NCI-H2081 (cell line): ENCODE measurements at regions not wholly inside any gene's neighbourhood (a gene's known extent, or its start where the extent isn't known, plus 50 kb on each side); places are given as distances from the start of the nearest gene placed in this dataset.
A peak's percentile ranks its signal among the peaks of the same experiment; 100 is the strongest.

Experiments
- DNase-seq, 2 experiments: peaks; one replicate each; lab custom pipeline; 2025; lab: John Stamatoyannopoulos, UW

DNA sequence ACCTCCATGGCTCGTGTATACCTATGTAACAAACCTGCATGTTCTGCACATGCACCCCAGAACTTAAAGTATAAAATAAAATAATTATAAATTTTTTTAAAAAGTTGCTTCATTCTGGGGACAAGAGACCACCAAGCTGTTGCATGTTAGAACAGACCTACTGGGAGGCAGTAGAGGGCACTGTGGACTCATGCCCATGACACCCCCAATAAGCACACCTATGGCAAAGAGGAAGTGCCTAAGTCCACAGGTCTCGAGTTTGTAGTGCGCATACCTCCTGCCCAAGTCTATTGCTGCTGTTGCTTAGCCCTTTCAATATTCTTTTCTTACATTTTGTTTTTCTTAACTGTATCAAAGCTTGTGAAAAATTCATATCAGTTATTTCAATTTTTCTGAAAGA is 267.9 kb upstream of the THBS1 start:
- DNase-seq, result no peak

DNA sequence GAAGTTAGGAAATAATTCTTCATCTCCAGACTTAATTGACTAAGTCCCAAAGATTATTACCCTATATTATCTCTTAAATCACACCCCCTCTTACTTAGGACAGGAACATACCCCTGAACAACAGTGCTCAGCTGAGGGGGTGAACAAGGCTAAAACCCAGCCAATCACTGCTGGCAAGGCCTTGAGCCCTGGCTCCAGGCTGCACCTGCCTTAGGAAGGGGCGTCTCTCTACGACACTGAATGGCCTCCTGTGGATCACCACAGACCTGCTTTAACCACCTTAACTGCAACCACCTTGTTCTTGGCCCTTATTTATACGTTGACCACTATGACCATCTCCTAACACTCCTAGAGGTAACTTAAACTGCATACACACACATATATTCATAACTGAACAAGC is 267.4 kb upstream of the THBS1 start:
- DNase-seq, result no peak

DNA sequence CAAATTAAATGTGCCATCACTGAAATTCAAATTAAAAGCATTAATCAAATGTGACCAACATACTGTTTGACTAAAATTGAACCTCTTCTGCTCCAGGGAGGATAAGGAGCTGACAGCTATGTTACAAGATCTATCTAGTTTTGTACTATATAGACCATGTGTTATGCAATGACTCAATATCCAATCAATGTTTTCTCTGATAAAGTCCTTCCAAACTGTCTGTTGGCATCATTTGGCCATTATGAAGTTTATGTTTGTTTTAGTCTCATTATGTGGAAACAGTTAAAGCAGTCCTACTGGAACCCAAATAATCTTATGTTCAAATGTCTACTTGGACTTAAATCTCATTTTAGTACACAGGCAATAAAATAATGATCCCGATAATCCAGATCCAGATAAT is 267.0 kb upstream of the THBS1 start:
- DNase-seq, result no peak

DNA sequence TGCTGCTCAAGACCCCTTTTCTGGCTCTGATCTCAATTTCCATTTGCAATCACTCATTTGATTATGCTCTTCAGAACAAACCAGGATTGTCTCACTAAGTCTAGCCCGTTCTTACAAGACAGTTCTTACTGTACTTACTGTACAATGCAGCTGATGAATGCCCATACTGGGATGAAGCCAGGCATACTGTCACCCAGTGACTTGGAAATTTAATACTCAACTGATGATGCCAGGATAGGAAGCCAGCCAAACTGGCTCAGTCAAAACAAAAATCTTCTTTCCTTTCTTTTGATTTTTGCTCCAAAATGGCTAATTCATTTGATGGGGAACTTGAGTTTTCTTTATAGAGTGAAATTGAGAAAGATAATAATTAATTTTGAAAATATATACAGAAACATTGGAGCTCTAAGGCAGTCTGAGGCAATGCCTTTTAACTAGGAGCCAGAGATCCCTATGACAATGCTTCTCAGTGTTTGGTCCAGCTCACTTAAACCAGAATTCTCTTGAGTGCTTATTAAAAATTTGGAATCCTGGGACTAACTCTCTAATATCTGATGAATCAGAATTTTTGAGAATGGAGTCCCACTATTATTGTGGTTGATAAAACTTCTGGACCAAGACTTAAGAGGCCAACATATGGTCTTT is 265.6 kb upstream of the THBS1 start:
- no peak for DNase-seq

DNA sequence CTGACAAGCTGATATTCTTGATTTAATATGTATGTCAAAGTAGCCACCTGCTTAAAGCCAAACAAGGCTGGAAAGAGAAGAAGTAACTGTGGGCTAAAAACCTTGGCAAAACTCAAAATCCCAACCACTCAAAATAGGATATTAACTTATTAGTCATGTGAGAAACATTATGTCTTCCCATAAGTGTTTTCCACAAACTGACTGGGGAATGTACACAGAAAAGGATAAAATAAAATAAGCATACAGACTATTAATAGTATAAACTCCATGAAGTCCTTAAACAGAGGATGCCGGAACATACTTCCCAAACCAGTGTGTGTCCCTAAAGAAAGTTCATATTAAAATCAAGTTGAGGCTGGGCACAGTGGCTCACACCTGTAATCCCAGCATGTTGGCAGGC is 263.7 kb upstream of the THBS1 start:
- DNase-seq, result no peak

DNA sequence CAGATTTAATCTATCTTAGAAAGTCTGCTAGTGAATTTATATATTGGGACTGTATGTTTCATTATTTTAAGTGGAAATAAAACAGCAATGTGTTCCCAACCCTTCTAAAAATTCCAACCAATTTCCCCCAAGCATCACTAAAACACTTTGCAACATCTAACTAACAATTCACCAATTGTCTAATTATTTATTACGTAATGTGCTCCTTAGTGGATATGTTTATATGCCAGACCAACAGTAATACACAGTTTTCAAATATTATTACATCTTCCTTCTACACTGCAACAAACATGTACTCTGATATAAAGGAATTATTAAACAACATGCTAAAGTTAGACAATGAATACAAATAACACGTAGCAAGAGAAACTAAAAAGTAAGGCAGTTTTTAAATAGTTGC is 262.6 kb upstream of the THBS1 start:
- DNase-seq, result no peak

DNA sequence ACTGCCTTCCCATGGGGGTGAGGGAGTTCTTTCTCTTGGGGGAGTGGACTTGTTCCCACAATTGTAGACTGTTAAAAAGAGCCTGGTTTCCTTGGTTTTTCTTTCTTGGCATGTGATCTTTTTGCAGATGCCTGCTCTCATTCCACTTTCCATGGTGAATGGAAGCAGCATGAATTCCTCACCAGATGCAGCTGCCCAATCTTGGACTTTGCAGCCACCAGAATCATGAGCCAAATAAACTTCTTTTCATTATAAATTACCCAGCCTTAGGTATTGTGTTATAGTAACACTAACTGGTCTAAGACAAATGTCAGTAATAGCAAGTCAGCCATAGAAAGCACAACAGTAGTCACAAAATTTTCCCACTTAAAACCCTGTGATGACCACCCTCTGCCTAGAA is 260.5 kb upstream of the THBS1 start:
- no peak for DNase-seq

DNA sequence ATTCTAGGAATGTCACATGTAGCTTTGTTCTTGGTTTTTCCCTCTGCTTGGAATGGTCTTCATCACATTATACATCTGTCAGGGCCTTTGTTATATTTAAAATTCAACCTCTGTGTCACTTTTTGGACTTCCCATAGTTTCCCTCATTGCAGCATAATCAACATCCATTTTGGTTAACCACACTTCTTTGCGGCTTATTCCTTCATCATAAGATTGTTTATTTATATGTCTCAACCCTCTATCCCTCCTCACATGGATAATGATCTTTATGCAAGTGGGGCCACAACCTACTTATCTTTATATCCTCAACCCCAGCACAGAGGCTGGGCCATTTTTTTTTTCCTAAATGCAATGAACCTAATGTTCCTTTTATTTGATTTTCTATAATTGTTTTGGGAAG is 260.0 kb upstream of the THBS1 start:
- no peak for DNase-seq

DNA sequence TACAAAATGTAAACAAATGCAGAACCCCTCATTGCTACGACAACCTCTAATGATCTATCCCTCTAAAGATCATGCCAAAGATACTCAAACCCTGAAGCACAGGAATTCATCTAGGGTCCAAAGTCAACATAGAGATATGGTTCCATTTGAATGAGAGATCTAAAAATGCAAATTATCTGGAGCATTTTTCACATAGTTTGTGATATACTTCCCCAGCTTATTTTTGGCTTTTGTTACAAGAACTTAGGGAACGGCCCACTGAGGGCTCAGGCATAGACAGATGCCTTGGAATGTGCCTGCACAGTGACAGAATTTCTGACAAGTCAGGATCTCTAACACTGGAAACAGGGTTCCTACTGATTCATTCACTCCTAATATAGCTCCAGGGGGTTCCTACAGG is 258.9 kb upstream of the THBS1 start:
- no peak for DNase-seq

DNA sequence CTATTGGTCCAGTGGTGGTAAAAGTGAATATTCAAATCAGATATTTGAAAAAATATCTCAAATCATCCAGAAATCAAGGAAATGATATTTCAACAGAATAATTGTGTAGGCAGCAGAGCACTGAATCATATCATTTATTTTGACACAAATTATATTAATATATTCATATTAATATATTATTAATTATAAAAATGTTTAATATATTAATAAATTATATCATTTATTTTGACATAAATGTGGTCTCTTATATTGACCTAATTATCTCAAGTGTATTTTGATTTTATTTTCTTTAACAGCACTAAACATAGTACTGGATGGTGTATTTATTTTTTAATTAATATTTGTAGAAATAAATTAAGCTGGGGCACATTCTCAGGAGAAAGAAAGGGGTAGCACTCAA is 257.7 kb upstream of the THBS1 start:
- no peak for DNase-seq

DNA sequence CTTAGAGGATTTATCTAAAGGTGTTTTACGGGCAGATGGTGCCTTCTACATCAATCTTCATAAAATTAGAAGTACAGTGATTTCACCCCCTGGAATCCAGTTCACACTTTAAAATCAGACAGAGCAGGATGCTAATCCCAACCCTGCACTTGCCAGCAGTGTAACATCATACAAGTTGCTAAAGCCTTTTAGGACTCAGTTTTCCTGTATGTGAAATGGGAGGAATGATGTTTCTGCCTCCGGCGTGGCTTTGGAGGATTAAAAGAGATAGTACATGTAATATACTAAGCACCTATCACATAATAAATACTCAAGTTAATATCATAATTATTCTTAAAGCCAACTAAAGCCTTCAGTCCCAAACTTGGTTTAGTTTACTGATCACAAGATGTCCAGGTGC is 257.2 kb upstream of the THBS1 start:
- no peak for DNase-seq

DNA sequence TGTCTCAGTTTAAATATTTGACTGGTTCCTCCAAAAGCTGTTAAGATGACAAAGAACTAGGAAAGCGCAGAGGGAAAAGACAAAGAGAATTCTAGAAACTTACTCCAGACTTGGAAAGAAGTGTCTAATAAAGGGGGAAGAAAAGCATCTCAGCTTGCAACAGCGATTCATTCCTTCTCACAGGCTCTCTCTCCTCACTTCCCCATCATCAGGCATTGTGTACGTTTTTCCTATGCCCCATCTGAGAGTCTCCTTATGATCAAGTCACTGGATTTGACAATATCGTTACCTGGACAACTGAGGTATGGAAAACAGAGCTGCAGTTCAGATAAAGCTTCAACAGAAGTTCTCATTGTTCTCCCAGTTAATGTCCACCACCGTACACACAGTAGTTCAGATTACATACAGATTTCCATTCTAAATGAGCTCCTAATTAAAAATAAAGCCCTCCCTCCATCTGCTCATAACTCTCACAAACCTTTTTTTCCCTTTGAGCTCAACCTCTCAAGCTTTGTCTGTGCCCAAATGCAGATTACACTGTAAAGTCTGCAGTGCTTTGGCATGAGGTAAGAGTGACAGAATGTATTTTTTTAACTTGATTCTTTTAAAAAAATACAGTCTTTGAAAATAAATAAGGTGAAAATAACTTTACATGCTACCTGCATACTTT is 254.4 kb upstream of the THBS1 start:
- DNase-seq, result no peak

DNA sequence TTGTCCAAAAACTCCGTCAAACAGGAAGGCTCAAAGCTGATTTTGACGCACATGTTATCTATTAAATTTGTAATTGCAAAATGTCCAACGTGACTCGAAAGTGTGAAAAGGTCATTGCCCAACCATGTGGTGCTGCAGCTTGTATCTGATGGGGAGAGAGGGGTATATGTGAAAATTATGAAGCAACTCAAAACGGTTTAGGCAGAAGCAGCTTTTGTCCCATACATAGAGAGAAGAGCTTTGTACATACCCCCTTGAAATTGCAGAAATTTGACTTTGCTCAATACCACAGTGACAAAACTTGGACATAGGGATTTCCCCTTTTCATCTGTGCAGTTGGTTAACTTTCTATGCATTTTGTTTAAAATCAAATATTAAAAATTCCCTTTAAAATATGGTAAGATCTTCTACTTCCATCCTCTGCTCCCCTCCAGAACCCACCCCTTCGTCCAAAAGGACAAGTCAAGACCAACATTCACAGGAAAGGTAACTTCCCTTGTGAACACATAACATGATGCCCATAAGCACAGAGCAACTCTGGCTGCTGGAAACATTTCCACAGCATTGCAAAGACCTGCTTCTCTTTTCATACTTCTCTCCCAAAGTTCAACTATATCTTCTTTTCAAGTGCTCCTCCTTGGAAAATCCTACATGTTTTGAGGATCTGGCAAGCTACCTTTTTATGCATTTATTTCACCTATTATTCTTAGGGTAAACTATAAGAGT is 253.7 kb upstream of the THBS1 start:
- DNase-seq, result no peak

DNA sequence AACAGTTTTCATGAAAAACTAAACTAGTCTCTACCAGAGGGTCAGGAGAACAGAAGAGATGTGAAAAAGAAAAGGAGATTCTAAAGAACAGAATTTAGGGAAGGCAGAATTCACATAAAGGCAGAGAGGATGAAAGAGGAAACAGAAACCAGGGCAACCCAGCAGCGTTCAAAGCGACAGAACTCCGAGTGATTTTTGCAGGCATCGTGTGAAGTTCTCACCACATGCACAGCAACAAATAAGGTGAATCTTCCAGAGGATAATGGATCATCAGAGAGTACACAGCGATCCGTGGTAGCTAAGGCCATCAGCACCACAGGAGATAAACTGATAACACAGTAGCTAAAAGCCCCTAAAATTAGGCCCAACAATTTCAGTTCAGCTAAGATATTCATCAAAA is 250.8 kb upstream of the THBS1 start:
- DNase-seq, result no peak

DNA sequence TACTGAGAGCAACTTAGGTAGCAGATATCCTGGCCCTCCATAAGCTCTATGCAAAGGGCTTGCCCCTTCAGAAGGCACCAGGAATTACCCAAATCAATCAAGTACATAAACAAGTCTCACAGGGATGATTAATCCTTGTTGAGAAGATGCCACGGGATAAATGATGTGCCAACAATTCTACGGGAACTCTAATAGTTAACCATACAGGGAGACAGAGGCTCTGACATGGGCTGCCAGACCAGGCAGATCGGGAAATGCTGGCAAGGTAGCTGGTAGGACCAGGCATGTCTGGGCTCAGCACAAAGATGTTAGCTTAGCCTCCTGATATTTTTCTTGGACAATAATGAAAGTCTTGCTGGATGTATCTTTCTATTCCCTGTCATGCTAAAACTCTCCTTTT is 249.3 kb upstream of the THBS1 start:
- DNase-seq, result no peak

DNA sequence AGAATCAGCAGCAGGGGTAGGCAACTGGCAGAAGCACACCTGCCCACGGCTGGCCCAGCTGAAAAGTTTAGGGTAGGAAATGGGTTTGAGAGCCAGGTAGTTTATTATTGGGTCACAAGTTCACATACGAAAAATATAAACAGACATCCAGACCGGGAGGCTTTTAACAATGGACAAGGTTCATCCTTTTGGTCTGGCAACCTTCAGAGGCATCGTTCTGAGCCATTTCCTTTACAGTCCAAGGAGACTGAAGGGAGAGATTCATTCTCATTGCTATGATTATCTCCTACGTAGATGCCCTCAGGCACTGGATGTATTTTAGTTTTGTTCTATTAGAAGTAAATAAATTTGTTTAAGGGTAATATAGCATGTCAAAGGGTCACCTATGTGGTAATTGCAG is 248.0 kb upstream of the THBS1 start:
- no peak for DNase-seq

DNA sequence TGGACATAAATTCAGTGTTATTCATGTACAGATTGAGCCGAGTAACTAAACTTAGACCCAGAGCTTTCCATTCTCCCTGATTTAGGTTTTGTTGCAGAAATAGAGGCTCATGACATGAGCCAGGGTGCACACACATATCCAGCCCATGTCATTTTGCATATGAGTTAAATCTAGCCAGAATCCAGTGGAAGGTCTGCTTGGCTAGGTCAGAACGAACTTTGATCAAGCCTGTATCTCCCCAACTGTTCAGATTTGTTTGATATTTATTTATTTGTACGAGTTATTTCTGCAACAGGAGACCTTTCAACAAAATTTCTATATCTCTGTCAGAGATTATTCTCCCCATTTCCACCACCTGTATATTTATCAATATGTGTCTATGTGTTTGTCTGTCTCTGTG is 247.5 kb upstream of the THBS1 start:
- DNase-seq, result no peak

DNA sequence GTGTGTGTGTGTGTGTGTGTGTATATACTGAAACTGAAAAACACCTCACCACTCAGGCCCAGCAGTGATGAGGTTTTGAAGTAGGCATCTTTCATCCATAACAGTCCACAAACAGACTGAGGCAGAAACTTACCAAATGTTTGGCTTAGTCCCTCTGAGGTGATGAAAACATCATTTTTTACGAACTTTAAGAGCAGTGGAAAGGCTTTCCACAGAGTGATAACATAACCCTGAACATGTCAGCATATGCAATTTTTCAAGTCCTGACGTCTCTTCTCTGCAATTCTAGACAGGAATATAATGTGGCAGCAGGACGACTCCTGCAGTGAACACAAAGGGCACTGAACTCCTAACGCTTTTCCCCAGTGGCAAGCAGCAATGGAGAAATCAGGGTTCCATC is 247.0 kb upstream of the THBS1 start:
- DNase-seq, result no peak

DNA sequence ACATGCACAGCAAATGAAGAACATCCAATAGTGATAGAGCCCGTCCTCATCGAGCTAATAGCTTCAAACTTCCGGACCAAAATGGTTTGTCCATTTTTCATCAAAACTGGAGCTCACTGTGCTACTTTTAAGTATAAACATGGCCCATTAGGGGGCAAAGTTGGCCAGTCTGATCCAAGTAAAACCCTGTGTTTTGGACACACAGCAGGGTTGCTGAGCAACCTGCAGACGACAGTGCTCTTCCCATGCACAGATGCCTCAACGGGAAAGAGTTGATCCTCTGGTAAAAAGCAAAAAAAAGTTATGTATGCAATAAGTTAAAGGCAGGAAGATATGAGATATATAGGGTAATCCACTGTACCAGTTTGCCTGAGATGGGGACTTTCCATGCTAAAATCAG is 244.0 kb upstream of the THBS1 start:
- no peak for DNase-seq

DNA sequence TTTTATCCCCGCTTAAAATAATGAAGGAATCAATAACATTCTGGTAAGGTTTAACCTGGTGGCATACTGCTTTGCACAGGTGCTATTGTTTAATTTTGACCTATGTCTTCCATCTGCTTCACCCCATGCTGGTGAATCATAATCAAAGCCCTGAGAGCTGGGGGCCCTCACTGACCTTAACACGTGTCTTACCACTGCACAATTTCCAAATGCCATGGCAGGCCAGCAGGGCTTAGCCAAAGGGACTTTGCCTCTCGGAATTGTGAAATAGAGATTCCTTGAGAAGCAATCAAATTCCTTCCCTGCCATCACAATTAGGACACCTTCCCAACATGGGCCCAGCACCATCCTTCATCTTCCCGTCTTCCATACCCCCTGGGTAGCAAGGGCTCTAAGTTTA is 242.6 kb upstream of the THBS1 start:
- no peak for DNase-seq

DNA sequence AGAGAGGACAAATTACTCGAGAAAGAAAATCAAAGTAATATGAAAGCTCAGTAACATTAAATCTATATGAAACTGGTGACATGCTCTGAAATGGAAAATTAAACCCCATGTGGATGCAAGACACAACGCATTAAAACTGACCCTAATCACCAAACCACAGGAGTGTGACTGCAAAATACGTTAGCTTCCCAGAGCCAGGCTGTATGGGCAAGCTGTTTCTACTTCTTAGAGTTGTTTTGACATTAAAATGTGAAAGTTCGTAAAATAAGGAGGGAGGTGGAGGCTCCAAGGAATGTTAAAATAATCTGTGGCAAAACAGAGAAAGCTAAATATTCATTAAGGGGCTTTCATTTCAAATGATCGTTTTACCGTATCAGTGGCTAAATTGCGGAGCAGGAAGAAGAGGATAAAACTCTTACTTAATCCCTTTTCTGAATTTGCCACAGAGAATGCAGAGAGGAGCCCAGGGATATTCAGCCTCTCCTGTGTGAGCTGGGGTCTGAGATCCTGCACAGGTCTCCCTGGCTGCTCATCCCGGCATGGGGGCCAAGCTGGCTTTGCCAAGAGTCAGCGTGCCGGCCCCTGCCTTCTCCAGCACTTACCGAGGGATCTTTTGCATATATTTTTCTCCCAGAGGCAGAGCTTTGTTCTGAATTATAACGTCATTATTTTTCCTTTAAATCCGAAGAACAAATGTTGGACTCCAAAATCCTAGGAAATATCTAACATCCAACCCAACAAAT is 239.8 kb upstream of the THBS1 start:
- DNase-seq, result no peak

DNA sequence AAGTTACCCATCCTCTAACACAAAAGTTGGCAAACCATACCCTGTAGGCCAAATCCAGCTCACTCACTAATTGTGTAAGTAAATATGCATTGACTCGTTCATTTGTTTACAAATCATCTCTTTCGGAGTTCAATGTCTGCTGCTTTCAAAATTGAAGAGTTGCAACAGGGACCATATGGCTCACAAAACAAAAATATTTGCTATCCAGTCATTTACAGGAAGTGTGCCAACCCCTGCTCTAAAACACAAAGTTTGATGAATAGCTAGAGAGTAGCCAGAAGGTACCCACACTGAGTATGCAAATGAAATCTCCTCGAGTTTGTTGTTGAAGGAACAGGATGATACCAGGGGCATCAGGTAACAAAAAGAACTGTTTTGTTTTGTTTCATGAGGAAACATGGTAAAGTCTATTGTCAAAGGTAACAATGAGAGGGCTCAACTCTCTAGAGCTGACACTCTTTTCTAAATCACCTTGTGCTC is 236.2 kb upstream of the THBS1 start:
- peak in 1 of 2 experiments; percentile 40 for DNase-seq

DNA sequence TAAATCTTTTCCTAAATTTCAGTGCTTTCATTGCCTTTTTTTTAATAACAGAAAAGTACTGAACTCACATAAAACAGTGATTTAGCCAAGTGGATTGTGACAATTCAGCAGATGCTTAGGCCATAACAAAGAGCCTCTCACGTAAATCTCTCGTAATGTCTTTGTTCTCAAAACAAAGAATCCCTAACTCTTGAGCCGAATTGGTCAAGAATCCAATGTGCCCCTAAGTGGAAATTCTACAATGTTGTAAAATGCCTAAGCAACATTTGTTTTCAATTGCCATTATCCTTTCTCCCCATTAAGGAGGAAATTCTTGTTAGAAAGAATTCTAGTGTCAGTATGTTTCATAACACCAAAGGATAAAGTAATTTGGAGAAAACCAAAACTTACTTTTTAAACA is 235.7 kb upstream of the THBS1 start:
- DNase-seq, result no peak
